CD8-positive, alpha-beta memory T cell (primary cell): ENCODE measurements at regions not wholly inside any gene's neighbourhood (a gene's known extent, or its start where the extent isn't known, plus 50 kb on each side); places are given as distances from the start of the nearest gene placed in this dataset.

Experiments used
- CTCF ChIA-PET: fragments of 350-600 bp; sonication (Branson Sonifier 250); formaldehyde crosslinking; loops from one replicate; lab custom pipeline; 2021; ENCODE audit warnings: antibody characterized with exemption; lab: Charles Lee
- POLR2A ChIA-PET: fragments of 350-600 bp; sonication (Branson Sonifier 250); formaldehyde crosslinking; loops from one replicate; lab custom pipeline; 2021; ENCODE audit warnings: antibody characterized with exemption; lab: Charles Lee
- DNase-seq, 5 donors: peaks; one replicate each; pipeline versions ENCODE4 v3.0.0 to v3.0.0-alpha.2; 2020 to 2022; ENCODE audit warnings: mixed read lengths in 1 of 5
- H3K27ac ChIP-seq: one replicate; pipeline ENCODE4 v1.7.0; 2013; ENCODE audit warnings: low read depth, mild to moderate bottlenecking, low read length, moderate library complexity
- H3K27me3 ChIP-seq: 2 replicates; pipeline ENCODE4 v1.7.0; 2013; ENCODE audit warnings: low read length, mild to moderate bottlenecking; ENCODE audit not compliant: insufficient read depth, poor library complexity, severe bottlenecking
- H3K36me3 ChIP-seq: 2 replicates; pipeline ENCODE4 v1.7.0; 2013; ENCODE audit warnings: mild to moderate bottlenecking, low read length, moderate library complexity; ENCODE audit not compliant: insufficient read depth
- H3K4me1 ChIP-seq: 2 replicates; pipeline ENCODE4 v1.7.0; 2013; ENCODE audit warnings: mild to moderate bottlenecking, low read length, moderate library complexity; ENCODE audit not compliant: insufficient read depth
- H3K4me3 ChIP-seq: 2 replicates; pipeline ENCODE4 v1.7.0; 2013; ENCODE audit warnings: mild to moderate bottlenecking, low read length
- H3K9me3 ChIP-seq: 2 replicates; pipeline ENCODE4 v1.7.0; 2013; ENCODE audit warnings: mild to moderate bottlenecking, low read length
- H3K27ac Mint-ChIP-seq, 8 donors: one replicate each; pipeline ENCODE4 v1.8.0; 2020 to 2021; ENCODE audit warnings: mixed read lengths in 8 of 8, mild to moderate bottlenecking in 6 of 8, inconsistent platforms in 3 of 8, moderate library complexity in 3 of 8
- H3K27me3 Mint-ChIP-seq, 2 donors: one replicate each; pipeline ENCODE4 v1.8.0; 2020 to 2021; ENCODE audit warnings: mixed read lengths in 2 of 2, mild to moderate bottlenecking in 1 of 2, moderate library complexity in 1 of 2
- H3K36me3 Mint-ChIP-seq, 3 donors: one replicate each; pipeline ENCODE4 v1.8.0; 2020 to 2021; ENCODE audit warnings: mixed read lengths in 3 of 3, inconsistent platforms in 1 of 3, mild to moderate bottlenecking in 1 of 3
- H3K4me1 Mint-ChIP-seq, 3 donors: one replicate each; pipeline ENCODE4 v1.8.0; 2020 to 2021; ENCODE audit warnings: mixed read lengths in 3 of 3, inconsistent platforms in 1 of 3, mild to moderate bottlenecking in 1 of 3
- H3K4me3 Mint-ChIP-seq, 7 donors: one replicate each; pipeline ENCODE4 v1.8.0; 2020 to 2021; ENCODE audit warnings: mixed read lengths in 7 of 7, mild to moderate bottlenecking in 6 of 7, moderate library complexity in 4 of 7, inconsistent platforms in 2 of 7
- H3K9me3 Mint-ChIP-seq, 5 donors: one replicate each; pipeline ENCODE4 v1.8.0; 2020 to 2022; ENCODE audit warnings: mixed read lengths in 5 of 5, mild to moderate bottlenecking in 3 of 5, moderate library complexity in 2 of 5, inconsistent platforms in 1 of 5

- CTCF ChIA-PET, result no interaction called here
- POLR2A ChIA-PET, result no interaction called here
Observed at GRCh38 chr10:33723181-33723580, 388.7 kb upstream of the NRP1 start.

DNA sequence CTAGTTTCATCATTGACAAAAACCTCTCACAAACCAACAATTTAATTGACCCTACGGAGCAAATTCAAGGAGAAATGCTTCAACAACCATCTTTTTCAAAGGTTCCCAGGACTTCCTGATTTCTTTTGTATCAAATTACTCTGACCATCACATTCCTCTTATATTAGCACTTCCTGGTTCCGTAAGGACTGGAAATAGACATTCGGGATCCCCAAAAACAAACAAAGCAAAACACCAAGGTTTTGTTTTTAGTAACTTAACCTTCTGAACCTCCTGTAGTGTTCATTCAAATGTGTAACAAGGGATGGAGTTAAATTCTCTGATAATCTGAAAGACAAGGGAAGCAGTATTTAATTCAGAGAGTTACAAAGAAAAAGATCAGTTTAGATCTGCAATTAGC, 387.6 kb upstream of the NRP1 start:
- CTCF ChIA-PET, result no interaction called here
- H3K27ac Mint-ChIP-seq, result no peak overlapping the region
- no peak overlapping the region for H3K4me3 Mint-ChIP-seq

More at GRCh38 chr10:33723181-33723580, 388.7 kb upstream of the NRP1 start:
- no peak for DNase-seq
- H3K9me3 ChIP-seq, result no peaks in the 10 kb centered on the region
- H3K4me1 ChIP-seq, result no peaks in the 10 kb centered on the region
- peaks cover 0 to 3% of the 10 kb centered on the region in 2 donors for H3K27me3 Mint-ChIP-seq
- H3K27ac ChIP-seq, result no peak overlapping the region
- H3K4me3 Mint-ChIP-seq, result no peak overlapping the region
- H3K4me3 ChIP-seq, result no peak overlapping the region
- H3K27me3 ChIP-seq, result no peaks in the 10 kb centered on the region
- peaks cover 0 to 4% (median 0%) of the 10 kb centered on the region in 5 donors for H3K9me3 Mint-ChIP-seq
- H3K36me3 Mint-ChIP-seq, result no peaks in the 10 kb centered on the region
- H3K36me3 ChIP-seq, result no peaks in the 10 kb centered on the region
- no peak overlapping the region for H3K27ac Mint-ChIP-seq
- no peaks in the 10 kb centered on the region for H3K4me1 Mint-ChIP-seq

GRCh38 chr10:33721509-33721908, 387.0 kb upstream of the NRP1 start:
- H3K27me3 ChIP-seq, result no peaks in the 10 kb centered on the region
- no peaks in the 10 kb centered on the region for H3K4me1 Mint-ChIP-seq
- no peaks in the 10 kb centered on the region for H3K36me3 Mint-ChIP-seq
- no peaks in the 10 kb centered on the region for H3K9me3 ChIP-seq
- H3K9me3 Mint-ChIP-seq, result peaks cover 0 to 2% (median 0%) of the 10 kb centered on the region in 5 donors
- H3K27ac ChIP-seq, result no peak overlapping the region
- POLR2A ChIA-PET, result no interaction called here
- CTCF ChIA-PET, result no interaction called here
- H3K4me1 ChIP-seq, result no peaks in the 10 kb centered on the region
- no peak overlapping the region for H3K4me3 ChIP-seq
- H3K27ac Mint-ChIP-seq, result no peak overlapping the region
- peaks cover 0 to 3% of the 10 kb centered on the region in 2 donors for H3K27me3 Mint-ChIP-seq
- no peaks in the 10 kb centered on the region for H3K36me3 ChIP-seq
- DNase-seq, result no peak
- no peak overlapping the region for H3K4me3 Mint-ChIP-seq

More for the DNA sequence above, 387.6 kb upstream of the NRP1 start:
- H3K36me3 Mint-ChIP-seq, result no peaks in the 10 kb centered on the region
- Histone ChIP-seq H3K4me3 (no peak overlapping the region), H3K36me3 (no peaks in the 10 kb centered on the region), H3K27ac (no peak overlapping the region), H3K4me1 (no peaks in the 10 kb centered on the region), H3K27me3 (no peaks in the 10 kb centered on the region), H3K9me3 (no peaks in the 10 kb centered on the region)
- POLR2A ChIA-PET, result no interaction called here
- DNase-seq, result no peak
- no peaks in the 10 kb centered on the region for H3K4me1 Mint-ChIP-seq
- H3K27me3 Mint-ChIP-seq, result peaks cover 0 to 3% of the 10 kb centered on the region in 2 donors
- peaks cover 0 to 2% (median 0%) of the 10 kb centered on the region in 5 donors for H3K9me3 Mint-ChIP-seq

GRCh38 chr10:33720161-33720560, 385.7 kb upstream of the NRP1 start:
- no peak for DNase-seq
- no peak overlapping the region for H3K27ac Mint-ChIP-seq
- peaks cover 0 to 1% of the 10 kb centered on the region in 2 donors for H3K27me3 Mint-ChIP-seq
- Histone ChIP-seq H3K4me1 (no peaks in the 10 kb centered on the region), H3K27me3 (no peaks in the 10 kb centered on the region), H3K27ac (no peak overlapping the region), H3K36me3 (no peaks in the 10 kb centered on the region), H3K4me3 (no peak overlapping the region), H3K9me3 (no peaks in the 10 kb centered on the region)
- H3K4me3 Mint-ChIP-seq, result no peak overlapping the region
- ChIA-PET POLR2A (no interaction called here), CTCF (no interaction called here)
- peaks cover 0 to 2% (median 0%) of the 10 kb centered on the region in 5 donors for H3K9me3 Mint-ChIP-seq
- H3K4me1 Mint-ChIP-seq, result no peaks in the 10 kb centered on the region
- no peaks in the 10 kb centered on the region for H3K36me3 Mint-ChIP-seq

DNA sequence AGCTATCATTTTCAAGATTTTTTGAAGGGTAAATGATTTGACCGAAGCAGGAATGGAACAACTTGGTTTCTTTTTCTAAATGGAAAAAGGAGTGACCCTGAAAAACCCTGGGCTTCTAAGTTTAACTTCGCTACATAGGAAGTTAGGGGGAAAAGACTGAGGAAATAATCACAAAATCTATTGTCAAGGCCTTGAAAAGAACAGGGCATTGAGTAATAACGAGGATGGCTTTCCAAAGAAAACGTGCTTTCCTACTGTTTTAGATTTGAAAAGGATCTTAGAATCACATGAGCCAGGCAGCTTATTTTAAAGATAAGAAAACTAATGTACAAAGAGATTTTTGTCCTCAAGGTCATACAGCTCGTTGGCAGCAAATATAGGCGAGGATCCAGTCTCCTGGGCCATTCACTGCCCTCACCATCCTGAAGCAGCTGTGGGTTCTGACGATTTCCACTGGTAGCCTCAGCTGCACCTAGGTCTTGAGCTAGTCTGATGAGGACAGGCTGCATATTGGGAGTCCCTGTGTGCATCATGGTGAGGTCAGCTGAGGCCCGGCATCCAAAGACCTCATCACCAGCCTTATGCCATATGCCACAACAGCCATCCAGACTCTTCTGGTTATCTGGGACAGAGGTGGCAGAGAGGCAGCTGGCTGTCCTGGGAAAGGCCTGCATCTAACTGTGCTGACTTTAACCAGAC, 384.7 kb upstream of the NRP1 start:
- Mint-ChIP-seq H3K4me3 (no peak overlapping the region), H3K27me3 (no peaks in the 10 kb centered on the region)
- no peaks in the 10 kb centered on the region for H3K4me1 ChIP-seq

DNA sequence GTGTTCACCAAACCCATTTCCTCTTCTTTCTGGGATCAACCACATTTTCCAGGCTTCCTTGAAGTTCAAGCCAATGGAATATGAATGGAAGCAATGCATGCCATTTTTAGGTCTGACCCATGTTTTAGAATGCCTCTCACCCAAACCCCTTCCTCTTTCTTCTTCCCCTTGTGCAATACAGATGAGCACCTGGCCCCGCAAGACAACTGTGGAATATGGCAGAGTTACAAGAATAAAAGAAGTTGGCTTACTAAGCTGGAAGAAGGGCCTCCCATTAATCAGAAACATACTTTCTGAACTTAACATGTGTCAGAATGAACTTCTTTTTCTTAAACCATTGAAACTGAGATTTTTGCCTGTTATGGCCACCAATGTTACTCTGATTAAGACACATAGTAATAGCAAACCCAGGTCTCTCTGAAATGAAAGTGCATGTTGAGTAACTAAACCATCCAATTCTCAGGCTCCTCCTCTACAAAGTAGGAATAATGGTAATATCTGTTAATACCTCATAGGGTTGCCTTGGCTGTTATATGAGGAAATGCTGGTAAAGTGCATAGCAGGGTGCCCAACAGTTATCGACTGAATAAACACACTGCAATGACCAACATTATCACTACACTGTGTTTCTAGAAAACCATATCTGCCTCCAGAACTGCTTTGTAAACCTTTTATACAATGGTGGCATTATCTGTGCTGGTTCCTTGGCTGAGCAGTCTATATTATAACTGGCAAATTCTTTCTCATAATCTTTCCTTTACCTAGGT, 382.2 kb upstream of the NRP1 start:
- Histone ChIP-seq H3K9me3 (no peaks in the 10 kb centered on the region), H3K27ac (no peak overlapping the region), H3K36me3 (no peaks in the 10 kb centered on the region), H3K4me3 (no peak overlapping the region), H3K4me1 (no peaks in the 10 kb centered on the region), H3K27me3 (no peaks in the 10 kb centered on the region)
- H3K27ac Mint-ChIP-seq, result no peak overlapping the region
- CTCF ChIA-PET, result no interaction called here
- H3K4me1 Mint-ChIP-seq, result no peaks in the 10 kb centered on the region
- no peaks in the 10 kb centered on the region for H3K36me3 Mint-ChIP-seq
- H3K4me3 Mint-ChIP-seq, result no peak overlapping the region
- peaks cover 0 to 2% (median 0%) of the 10 kb centered on the region in 5 donors for H3K9me3 Mint-ChIP-seq
- peaks cover 0 to 4% of the 10 kb centered on the region in 2 donors for H3K27me3 Mint-ChIP-seq
- POLR2A ChIA-PET, result no interaction called here
- no peak for DNase-seq

More for the DNA sequence above, 384.7 kb upstream of the NRP1 start:
- H3K27ac ChIP-seq, result no peak overlapping the region
- ChIA-PET POLR2A (no interaction called here), CTCF (no interaction called here)
- H3K4me1 Mint-ChIP-seq, result no peaks in the 10 kb centered on the region
- no peaks in the 10 kb centered on the region for H3K27me3 ChIP-seq
- H3K4me3 ChIP-seq, result no peak overlapping the region
- DNase-seq, result no peak
- H3K36me3 Mint-ChIP-seq, result no peaks in the 10 kb centered on the region
- peaks cover 0 to 2% (median 0%) of the 10 kb centered on the region in 5 donors for H3K9me3 Mint-ChIP-seq
- H3K27ac Mint-ChIP-seq, result no peak overlapping the region
- H3K9me3 ChIP-seq, result no peaks in the 10 kb centered on the region
- H3K36me3 ChIP-seq, result no peaks in the 10 kb centered on the region

- Histone ChIP-seq H3K27me3 (no peaks in the 10 kb centered on the region), H3K27ac (no peak overlapping the region), H3K4me3 (no peak overlapping the region), H3K36me3 (no peaks in the 10 kb centered on the region), H3K9me3 (no peaks in the 10 kb centered on the region), H3K4me1 (no peaks in the 10 kb centered on the region)
- Mint-ChIP-seq H3K9me3 (peaks cover 0 to 2% (median 0%) of the 10 kb centered on the region in 5 donors), H3K27ac (no peak overlapping the region), H3K4me1 (no peaks in the 10 kb centered on the region), H3K4me3 (no peak overlapping the region), H3K36me3 (no peaks in the 10 kb centered on the region), H3K27me3 (peaks cover 0 to 4% of the 10 kb centered on the region in 2 donors)
- CTCF ChIA-PET, result no interaction called here
- POLR2A ChIA-PET, result no interaction called here
- DNase-seq, result no peak
Observed at GRCh38 chr10:33715303-33715975, 381.0 kb upstream of the NRP1 start.

- no peak overlapping the region for H3K27ac ChIP-seq
- no peaks in the 10 kb centered on the region for H3K27me3 ChIP-seq
- no peaks in the 10 kb centered on the region for H3K4me1 Mint-ChIP-seq
- ChIA-PET POLR2A (no interaction called here), CTCF (no interaction called here)
- no peaks in the 10 kb centered on the region for H3K9me3 ChIP-seq
- H3K4me3 ChIP-seq, result no peak overlapping the region
- no peak overlapping the region for H3K27ac Mint-ChIP-seq
- H3K9me3 Mint-ChIP-seq, result peaks cover 0 to 1% (median 0%) of the 10 kb centered on the region in 5 donors
- H3K36me3 Mint-ChIP-seq, result no peaks in the 10 kb centered on the region
- no peaks in the 10 kb centered on the region for H3K4me1 ChIP-seq
- no peak for DNase-seq
- no peak overlapping the region for H3K4me3 Mint-ChIP-seq
- no peaks in the 10 kb centered on the region for H3K36me3 ChIP-seq
- peaks cover 0 to 4% of the 10 kb centered on the region in 2 donors for H3K27me3 Mint-ChIP-seq
Observed at GRCh38 chr10:33712825-33713224, 378.4 kb upstream of the NRP1 start.
